ENCODE measurements at regions not wholly inside any gene's neighbourhood (a gene's known extent, or its start where the extent isn't known, plus 50 kb on each side); places are given as distances from the start of the nearest gene placed in this dataset.

- H3K9ac ChIP-seq (ENCODE audit: low read length), result no peak overlapping the region
- H4K20me1 ChIP-seq (ENCODE audit: insufficient read depth, low read length), result no peaks in the 10 kb centered on the region
- H3K9me3 ChIP-seq (ENCODE audit: insufficient read depth, low read length), result no peaks in the 10 kb centered on the region
- H3K4me1 ChIP-seq (ENCODE audit: low read length), result peaks cover 19% of the 10 kb centered on the region
- no peaks in the 10 kb centered on the region for H3K27me3 ChIP-seq (ENCODE audit: low read depth, low read length)
- H3K4me2 ChIP-seq (ENCODE audit: low read length), result peak overlapping the region; percentile 49
- H2AFZ ChIP-seq (ENCODE audit: low read depth, low read length), result no peak overlapping the region
- no peak overlapping the region for H3K4me3 ChIP-seq (ENCODE audit: low read length)
- no peaks in the 10 kb centered on the region for H3K36me3 ChIP-seq (replicated peaks; ENCODE audit: low read depth, low read length)
- TF ChIP-seq, protein P1, sequence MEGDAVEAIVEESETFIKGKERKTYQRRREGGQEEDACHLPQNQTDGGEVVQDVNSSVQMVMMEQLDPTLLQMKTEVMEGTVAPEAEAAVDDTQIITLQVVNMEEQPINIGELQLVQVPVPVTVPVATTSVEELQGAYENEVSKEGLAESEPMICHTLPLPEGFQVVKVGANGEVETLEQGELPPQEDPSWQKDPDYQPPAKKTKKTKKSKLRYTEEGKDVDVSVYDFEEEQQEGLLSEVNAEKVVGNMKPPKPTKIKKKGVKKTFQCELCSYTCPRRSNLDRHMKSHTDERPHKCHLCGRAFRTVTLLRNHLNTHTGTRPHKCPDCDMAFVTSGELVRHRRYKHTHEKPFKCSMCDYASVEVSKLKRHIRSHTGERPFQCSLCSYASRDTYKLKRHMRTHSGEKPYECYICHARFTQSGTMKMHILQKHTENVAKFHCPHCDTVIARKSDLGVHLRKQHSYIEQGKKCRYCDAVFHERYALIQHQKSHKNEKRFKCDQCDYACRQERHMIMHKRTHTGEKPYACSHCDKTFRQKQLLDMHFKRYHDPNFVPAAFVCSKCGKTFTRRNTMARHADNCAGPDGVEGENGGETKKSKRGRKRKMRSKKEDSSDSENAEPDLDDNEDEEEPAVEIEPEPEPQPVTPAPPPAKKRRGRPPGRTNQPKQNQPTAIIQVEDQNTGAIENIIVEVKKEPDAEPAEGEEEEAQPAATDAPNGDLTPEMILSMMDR (IDR thresholded peaks at IDR 0.05; ENCODE audit: low read depth, low read length), result no peak
- no peak for TF ChIP-seq EZH2phosphoT487 (IDR thresholded peaks at IDR 0.05; ENCODE audit: low read depth)
- no peak overlapping the region for H3K27ac ChIP-seq (ENCODE audit: low read length)
- no peaks in the 10 kb centered on the region for H3K79me2 ChIP-seq (ENCODE audit: low read length)
Observed at GRCh38 chr14:100442036-100442435, 118.9 kb downstream of the SLC25A47 start.

DNA sequence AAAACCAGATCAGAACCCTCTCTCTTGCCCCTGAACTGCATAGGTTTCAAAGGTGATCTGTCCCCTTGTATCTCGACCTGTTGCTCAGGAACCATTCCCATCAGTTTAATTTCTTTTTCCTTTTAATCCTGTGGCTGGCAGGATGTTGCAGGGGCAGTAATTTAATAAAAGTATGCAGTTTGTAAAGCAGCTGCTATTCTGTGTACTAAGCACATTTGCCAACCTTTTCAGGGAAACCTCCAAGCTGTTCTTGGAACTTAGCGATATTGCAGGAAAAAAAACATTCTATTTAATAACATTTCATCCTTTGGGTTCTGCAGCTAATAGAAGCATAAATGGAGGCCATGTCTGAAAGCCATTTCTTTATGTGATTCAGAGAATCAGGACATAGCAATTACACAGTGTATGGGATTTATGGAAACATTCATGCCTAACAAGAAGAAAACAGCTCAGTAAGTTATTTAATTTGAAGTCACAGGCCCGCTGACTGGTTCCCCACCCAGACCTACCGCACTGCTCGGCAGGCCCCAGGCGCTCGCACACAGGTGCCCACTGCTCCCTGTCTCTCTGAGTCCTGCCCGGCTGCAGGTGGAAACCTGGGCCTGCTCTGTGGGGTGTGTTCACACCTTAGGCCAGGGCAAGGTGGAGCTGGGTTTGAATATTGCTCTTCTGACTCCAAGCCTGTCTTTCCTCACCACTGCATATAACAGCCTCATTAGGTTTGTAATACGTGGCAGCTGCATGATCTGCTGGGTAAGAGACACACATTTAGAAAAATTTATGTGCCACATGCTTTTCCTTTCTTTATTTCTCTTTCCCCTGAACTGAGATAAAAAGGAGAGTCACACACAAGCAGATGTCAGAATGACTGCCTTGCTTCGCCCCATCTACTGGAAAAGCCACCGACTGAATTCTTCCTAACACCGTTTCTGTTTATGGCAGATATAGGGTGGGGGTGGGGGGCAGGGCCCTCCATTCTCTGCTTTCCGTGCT, 119.7 kb downstream of the SLC25A47 start:
- no peak overlapping the region for H3K9ac ChIP-seq (ENCODE audit: low read length)
- no peak overlapping the region for H3K4me2 ChIP-seq (ENCODE audit: low read length)

GRCh38 chr14:100443603-100444002, 120.5 kb downstream of the SLC25A47 start:
- H3K4me1 ChIP-seq (ENCODE audit: low read length), result peaks cover 18% of the 10 kb centered on the region
- TF ChIP-seq, protein P1 (IDR thresholded peaks at IDR 0.05; ENCODE audit: low read depth, low read length), result no peak
- TF ChIP-seq EZH2phosphoT487 (IDR thresholded peaks at IDR 0.05; ENCODE audit: low read depth), result no peak
- H3K4me2 ChIP-seq (ENCODE audit: low read length), result no peak overlapping the region
- H3K9ac ChIP-seq (ENCODE audit: low read length), result no peak overlapping the region
- H4K20me1 ChIP-seq (ENCODE audit: insufficient read depth, low read length), result no peaks in the 10 kb centered on the region
- no peak overlapping the region for H3K4me3 ChIP-seq (ENCODE audit: low read length)
- no peaks in the 10 kb centered on the region for H3K36me3 ChIP-seq (replicated peaks; ENCODE audit: low read depth, low read length)
- H3K27me3 ChIP-seq (ENCODE audit: low read depth, low read length), result no peaks in the 10 kb centered on the region
- no peak overlapping the region for H3K27ac ChIP-seq (ENCODE audit: low read length)
- H3K79me2 ChIP-seq (ENCODE audit: low read length), result no peaks in the 10 kb centered on the region
- no peak overlapping the region for H2AFZ ChIP-seq (ENCODE audit: low read depth, low read length)
- no peaks in the 10 kb centered on the region for H3K9me3 ChIP-seq (ENCODE audit: insufficient read depth, low read length)

More for the DNA sequence above, 119.7 kb downstream of the SLC25A47 start:
- Histone ChIP-seq H3K4me3 (ENCODE audit: low read length) (no peak overlapping the region), H2AFZ (ENCODE audit: low read depth, low read length) (no peak overlapping the region), H3K9me3 (ENCODE audit: insufficient read depth, low read length) (no peaks in the 10 kb centered on the region), H3K4me1 (ENCODE audit: low read length) (peaks cover 18% of the 10 kb centered on the region), H3K36me3 (replicated peaks; ENCODE audit: low read depth, low read length) (no peaks in the 10 kb centered on the region), H3K27ac (ENCODE audit: low read length) (no peak overlapping the region), H3K27me3 (ENCODE audit: low read depth, low read length) (no peaks in the 10 kb centered on the region), H4K20me1 (ENCODE audit: insufficient read depth, low read length) (no peaks in the 10 kb centered on the region), H3K79me2 (ENCODE audit: low read length) (no peaks in the 10 kb centered on the region)
- no peak for TF ChIP-seq EZH2phosphoT487 (IDR thresholded peaks at IDR 0.05; ENCODE audit: low read depth)
- TF ChIP-seq, protein P1 (IDR thresholded peaks at IDR 0.05; ENCODE audit: low read depth, low read length), result no peak

GRCh38 chr14:100445436-100446088, 122.4 kb downstream of the SLC25A47 start:
- Histone ChIP-seq H3K4me2 (ENCODE audit: low read length) (no peak overlapping the region), H2AFZ (ENCODE audit: low read depth, low read length) (no peak overlapping the region), H3K4me1 (ENCODE audit: low read length) (peaks cover 14% of the 10 kb centered on the region), H3K27me3 (ENCODE audit: low read depth, low read length) (no peaks in the 10 kb centered on the region), H4K20me1 (ENCODE audit: insufficient read depth, low read length) (no peaks in the 10 kb centered on the region), H3K9ac (ENCODE audit: low read length) (no peak overlapping the region), H3K4me3 (ENCODE audit: low read length) (no peak overlapping the region), H3K9me3 (ENCODE audit: insufficient read depth, low read length) (no peaks in the 10 kb centered on the region), H3K36me3 (replicated peaks; ENCODE audit: low read depth, low read length) (no peaks in the 10 kb centered on the region), H3K79me2 (ENCODE audit: low read length) (no peaks in the 10 kb centered on the region), H3K27ac (ENCODE audit: low read length) (no peak overlapping the region)
- TF ChIP-seq, protein P1 (IDR thresholded peaks at IDR 0.05; ENCODE audit: low read depth, low read length), result no peak
- no peak for TF ChIP-seq EZH2phosphoT487 (IDR thresholded peaks at IDR 0.05; ENCODE audit: low read depth)

All from OCI-LY3 (cell line).